RWPE2 (cell line): ENCODE measurements at regions not wholly inside any gene's neighbourhood (a gene's known extent, or its start where the extent isn't known, plus 50 kb on each side); places are given as distances from the start of the nearest gene placed in this dataset.
"Not testable (repeated sequence)": the region's sequence is repeated elsewhere in the genome, so short reads cannot be mapped to it uniquely, and the experiment has no call there.

Source experiments
- ATAC-seq: fragments of 200-7000 bp; cut with Tn5 transposase; 3 replicates; pipeline ENCODE4 v1.9.1; 2021; ENCODE audit warnings: low read depth
- DNase-seq: peaks from one replicate; pipeline ENCODE4 v3.0.0-alpha.2; 2020; ENCODE audit warnings: low spot score
- H3K27ac ChIP-seq: fragments of 450-650 bp; 2 replicates; pipeline ENCODE4 v1.5.1; 2017; ENCODE audit warnings: mild to moderate bottlenecking; ENCODE audit not compliant: poor library complexity, severe bottlenecking
- H3K27me3 ChIP-seq: fragments of 250-450 bp; sonication (Bioruptor Pico); 2 replicates; pipeline ENCODE4 v1.5.1; 2021; ENCODE audit warnings: mild to moderate bottlenecking, moderate library complexity; ENCODE audit not compliant: insufficient read depth, poor library complexity, severe bottlenecking
- H3K36me3 ChIP-seq: fragments of 250-450 bp; sonication (Bioruptor Pico); 2 replicates; pipeline ENCODE4 v1.5.1; 2020; ENCODE audit warnings: low read depth, mild to moderate bottlenecking, moderate library complexity
- H3K4me1 ChIP-seq: fragments of 250-450 bp; sonication (Bioruptor Pico); 2 replicates; pipeline ENCODE4 v1.5.1; 2021; ENCODE audit warnings: mild to moderate bottlenecking, moderate library complexity; ENCODE audit not compliant: insufficient read depth, poor library complexity, severe bottlenecking
- H3K4me3 ChIP-seq: fragments of 250-450 bp; sonication (Bioruptor Pico); 2 replicates; pipeline ENCODE4 v1.5.1; 2021; ENCODE audit warnings: mild to moderate bottlenecking, moderate library complexity; ENCODE audit not compliant: severe bottlenecking
- H3K9me3 ChIP-seq: fragments of 250-450 bp; sonication (Bioruptor Pico); 2 replicates; pipeline ENCODE4 v1.5.1; 2021; ENCODE audit warnings: mild to moderate bottlenecking, moderate library complexity; ENCODE audit not compliant: severe bottlenecking
- TF ChIP-seq, protein P1 (sequence below): fragments of 450-650 bp; IDR thresholded peaks from one replicate; pipeline ENCODE4 v1.5.1; 2017; ENCODE audit warnings: mild to moderate bottlenecking, moderate library complexity; ENCODE audit not compliant: poor library complexity, severe bottlenecking

GRCh38 chr12:25705261-25705660 lies 152.2 kb upstream of the LMNTD1 start:
- no peak for ATAC-seq
- TF ChIP-seq, protein P1, sequence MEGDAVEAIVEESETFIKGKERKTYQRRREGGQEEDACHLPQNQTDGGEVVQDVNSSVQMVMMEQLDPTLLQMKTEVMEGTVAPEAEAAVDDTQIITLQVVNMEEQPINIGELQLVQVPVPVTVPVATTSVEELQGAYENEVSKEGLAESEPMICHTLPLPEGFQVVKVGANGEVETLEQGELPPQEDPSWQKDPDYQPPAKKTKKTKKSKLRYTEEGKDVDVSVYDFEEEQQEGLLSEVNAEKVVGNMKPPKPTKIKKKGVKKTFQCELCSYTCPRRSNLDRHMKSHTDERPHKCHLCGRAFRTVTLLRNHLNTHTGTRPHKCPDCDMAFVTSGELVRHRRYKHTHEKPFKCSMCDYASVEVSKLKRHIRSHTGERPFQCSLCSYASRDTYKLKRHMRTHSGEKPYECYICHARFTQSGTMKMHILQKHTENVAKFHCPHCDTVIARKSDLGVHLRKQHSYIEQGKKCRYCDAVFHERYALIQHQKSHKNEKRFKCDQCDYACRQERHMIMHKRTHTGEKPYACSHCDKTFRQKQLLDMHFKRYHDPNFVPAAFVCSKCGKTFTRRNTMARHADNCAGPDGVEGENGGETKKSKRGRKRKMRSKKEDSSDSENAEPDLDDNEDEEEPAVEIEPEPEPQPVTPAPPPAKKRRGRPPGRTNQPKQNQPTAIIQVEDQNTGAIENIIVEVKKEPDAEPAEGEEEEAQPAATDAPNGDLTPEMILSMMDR, result no peak

GRCh38 chr12:25706646-25707045 lies 153.6 kb upstream of the LMNTD1 start:
- not testable (repeated sequence) for DNase-seq, H3K27me3 ChIP-seq, H3K9me3 ChIP-seq, H3K36me3 ChIP-seq, H3K4me1 ChIP-seq, H3K4me3 ChIP-seq, H3K27ac ChIP-seq, ATAC-seq

More at GRCh38 chr12:25705261-25705660, 152.2 kb upstream of the LMNTD1 start:
- Histone ChIP-seq H3K27me3 (no peaks in the 10 kb centered on the region), H3K4me3 (no peak overlapping the region), H3K4me1 (no peaks in the 10 kb centered on the region), H3K9me3 (no peaks in the 10 kb centered on the region), H3K27ac (no peak overlapping the region), H3K36me3 (no peaks in the 10 kb centered on the region)
- DNase-seq, result no peak

DNA sequence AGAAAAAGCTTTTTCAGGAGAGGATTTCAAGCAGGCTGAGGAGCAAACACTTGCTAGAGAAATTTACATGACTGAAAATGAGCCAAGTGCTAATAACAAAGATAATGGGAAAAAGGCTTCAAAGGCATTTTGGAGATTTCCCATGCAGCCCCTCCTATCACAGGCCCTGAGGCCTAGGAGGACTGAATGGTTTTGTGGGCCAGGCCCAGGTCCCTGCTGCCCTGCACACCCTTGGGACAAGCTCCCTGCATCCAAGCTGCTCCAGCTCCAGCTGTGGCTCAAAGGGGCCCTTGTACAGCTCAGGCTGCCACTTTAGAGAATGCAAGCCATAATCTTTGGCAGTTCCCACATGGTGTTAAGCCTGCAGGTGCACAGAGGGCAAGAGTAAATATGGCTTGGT lies 154.0 kb upstream of the LMNTD1 start:
- DNase-seq, result no peak
- TF ChIP-seq, protein P1, result no peak
- Histone ChIP-seq H3K9me3 (no peaks in the 10 kb centered on the region), H3K27me3 (no peaks in the 10 kb centered on the region), H3K4me1 (no peaks in the 10 kb centered on the region), H3K4me3 (no peak overlapping the region), H3K36me3 (no peaks in the 10 kb centered on the region), H3K27ac (no peak overlapping the region)
- no peak for ATAC-seq

DNA sequence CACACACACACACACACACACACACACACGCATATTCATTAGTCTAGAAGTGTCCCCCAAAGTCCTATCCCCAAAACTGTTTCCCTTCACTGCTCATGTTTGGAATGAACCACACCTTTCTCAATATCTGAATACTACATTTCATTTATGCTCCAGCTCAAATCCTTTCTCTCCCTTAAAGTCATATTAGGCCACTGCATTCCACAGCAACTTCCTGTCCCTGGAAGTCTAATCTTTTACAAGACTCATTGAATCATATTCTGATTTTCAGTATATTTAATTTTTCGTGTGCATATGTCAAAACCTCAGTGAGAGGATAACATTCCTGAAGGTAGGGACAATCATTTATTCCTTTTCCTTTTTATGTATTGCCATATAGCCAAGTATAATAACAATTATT lies 155.6 kb upstream of the LMNTD1 start:
- no peak overlapping the region for H3K4me3 ChIP-seq
- TF ChIP-seq, protein P1, result no peak
- no peak overlapping the region for H3K27ac ChIP-seq
- H3K4me1 ChIP-seq, result no peaks in the 10 kb centered on the region
- DNase-seq (no peak), ATAC-seq (no peak)
- no peaks in the 10 kb centered on the region for H3K36me3 ChIP-seq
- H3K27me3 ChIP-seq, result no peaks in the 10 kb centered on the region
- H3K9me3 ChIP-seq, result no peaks in the 10 kb centered on the region

DNA sequence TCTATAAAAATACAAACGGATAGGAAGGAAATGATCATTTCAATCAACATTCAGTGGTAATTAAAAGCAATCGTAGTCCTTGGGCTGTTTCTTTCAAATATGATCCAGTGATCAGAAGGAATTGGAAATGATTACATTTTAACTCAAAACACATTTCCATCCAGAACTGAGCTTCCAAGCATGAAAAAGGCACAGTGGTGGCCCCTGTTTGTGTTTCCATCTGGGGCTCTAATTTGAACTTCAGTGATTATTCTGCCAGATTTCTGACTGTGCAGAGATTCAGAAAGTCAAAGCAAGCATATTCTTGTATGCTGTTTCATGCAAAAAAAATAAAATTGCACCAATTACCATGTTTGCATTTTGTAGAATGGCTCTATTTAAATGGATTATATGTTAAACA lies 157.0 kb upstream of the LMNTD1 start:
- Histone ChIP-seq H3K4me1 (no peaks in the 10 kb centered on the region), H3K27ac (no peak overlapping the region), H3K9me3 (no peaks in the 10 kb centered on the region), H3K27me3 (no peaks in the 10 kb centered on the region), H3K4me3 (no peak overlapping the region), H3K36me3 (no peaks in the 10 kb centered on the region)
- DNase-seq (no peak), ATAC-seq (no peak)
- TF ChIP-seq, protein P1, result no peak

GRCh38 chr12:25710938-25711605 lies 158.0 kb upstream of the LMNTD1 start:
- H3K27ac ChIP-seq, ATAC-seq, H3K27me3 ChIP-seq, DNase-seq, H3K4me1 ChIP-seq, H3K36me3 ChIP-seq, H3K4me3 ChIP-seq, H3K9me3 ChIP-seq: not testable (repeated sequence)
